Panc1 (cell line): ENCODE measurements at regions not wholly inside any gene's neighbourhood (a gene's known extent, or its start where the extent isn't known, plus 50 kb on each side); places are given as distances from the start of the nearest gene placed in this dataset.

Source experiments
- POLR2AphosphoS5 ChIP-seq: IDR thresholded peaks from 2 replicates; pipeline ENCODE4 v1.6.1; 2012; ENCODE audit warnings: mild to moderate bottlenecking, low read depth, low read length, moderate library complexity
- TF ChIP-seq, protein P1 (sequence below): fragments of 450-650 bp; IDR thresholded peaks from 2 replicates; pipeline ENCODE4 v1.5.1; 2017; ENCODE audit warnings: mild to moderate bottlenecking

DNA sequence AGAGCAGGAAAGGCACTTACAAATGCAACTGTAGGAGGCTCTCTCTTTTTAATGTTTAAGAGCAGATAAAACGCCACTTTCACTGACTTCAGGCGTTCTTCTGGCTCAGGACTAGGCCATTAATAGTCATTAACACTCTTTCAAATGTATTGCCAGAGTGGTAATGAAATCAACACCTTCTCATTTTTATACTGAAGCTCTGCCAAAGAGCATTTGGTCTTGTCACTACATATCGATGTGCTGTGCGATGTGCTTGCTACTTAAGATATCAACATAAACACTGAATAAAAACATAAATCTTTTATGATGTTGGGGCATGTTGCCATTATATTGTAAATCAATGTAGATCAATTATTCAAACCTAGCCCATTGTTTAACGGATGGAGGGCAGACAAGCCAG lies 634.7 kb downstream of the ARL4A start:
- TF ChIP-seq, protein P1, sequence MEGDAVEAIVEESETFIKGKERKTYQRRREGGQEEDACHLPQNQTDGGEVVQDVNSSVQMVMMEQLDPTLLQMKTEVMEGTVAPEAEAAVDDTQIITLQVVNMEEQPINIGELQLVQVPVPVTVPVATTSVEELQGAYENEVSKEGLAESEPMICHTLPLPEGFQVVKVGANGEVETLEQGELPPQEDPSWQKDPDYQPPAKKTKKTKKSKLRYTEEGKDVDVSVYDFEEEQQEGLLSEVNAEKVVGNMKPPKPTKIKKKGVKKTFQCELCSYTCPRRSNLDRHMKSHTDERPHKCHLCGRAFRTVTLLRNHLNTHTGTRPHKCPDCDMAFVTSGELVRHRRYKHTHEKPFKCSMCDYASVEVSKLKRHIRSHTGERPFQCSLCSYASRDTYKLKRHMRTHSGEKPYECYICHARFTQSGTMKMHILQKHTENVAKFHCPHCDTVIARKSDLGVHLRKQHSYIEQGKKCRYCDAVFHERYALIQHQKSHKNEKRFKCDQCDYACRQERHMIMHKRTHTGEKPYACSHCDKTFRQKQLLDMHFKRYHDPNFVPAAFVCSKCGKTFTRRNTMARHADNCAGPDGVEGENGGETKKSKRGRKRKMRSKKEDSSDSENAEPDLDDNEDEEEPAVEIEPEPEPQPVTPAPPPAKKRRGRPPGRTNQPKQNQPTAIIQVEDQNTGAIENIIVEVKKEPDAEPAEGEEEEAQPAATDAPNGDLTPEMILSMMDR = no peak
- no peak for TF ChIP-seq POLR2AphosphoS5
